Smooth muscle cell (in vitro differentiated cells): ENCODE measurements at regions not wholly inside any gene's neighbourhood (a gene's known extent, or its start where the extent isn't known, plus 50 kb on each side); places are given as distances from the start of the nearest gene placed in this dataset.

Experiments
- DNase-seq: peaks from one replicate; lab custom pipeline; 2025; ENCODE audit not compliant: unreplicated experiment; lab: John Stamatoyannopoulos, UW
- H2AFZ ChIP-seq: fragments of 200-600 bp; sonication (generic); 2 replicates; pipeline ENCODE4 v1.6.0; 2016; ENCODE audit warnings: antibody characterized with exemption, low read depth, mild to moderate bottlenecking
- H3F3A ChIP-seq: fragments of 200-600 bp; sonication (generic); 2 replicates; pipeline ENCODE4 v1.6.0; 2017; ENCODE audit warnings: antibody characterized with exemption, low read depth
- H3K27ac ChIP-seq: fragments of 200-600 bp; sonication (generic); 2 replicates; pipeline ENCODE4 v1.5.1; 2016; ENCODE audit warnings: low read depth, mild to moderate bottlenecking
- H3K27me3 ChIP-seq: fragments of 200-600 bp; sonication (generic); 2 replicates; pipeline ENCODE4 v1.6.1; 2016; ENCODE audit warnings: low read depth, mild to moderate bottlenecking
- H3K36me3 ChIP-seq: fragments of 200-600 bp; sonication (generic); 2 replicates; pipeline ENCODE4 v1.5.1; 2016; ENCODE audit warnings: low read depth
- H3K4me1 ChIP-seq: fragments of 200-600 bp; sonication (generic); 2 replicates; pipeline ENCODE4 v1.5.1; 2016; ENCODE audit warnings: low read depth
- H3K4me2 ChIP-seq: fragments of 200-600 bp; sonication (generic); 2 replicates; pipeline ENCODE4 v1.6.0; 2016; ENCODE audit warnings: mild to moderate bottlenecking
- H3K4me3 ChIP-seq: fragments of 200-600 bp; sonication (generic); 2 replicates; pipeline ENCODE4 v1.5.1; 2016; ENCODE audit warnings: mild to moderate bottlenecking
- H3K79me2 ChIP-seq: fragments of 200-600 bp; sonication (generic); 2 replicates; pipeline ENCODE4 v1.6.0; 2016; ENCODE audit warnings: low read depth, mild to moderate bottlenecking
- H3K9ac ChIP-seq: fragments of 200-600 bp; sonication (generic); 2 replicates; pipeline ENCODE4 v1.6.0; 2016; ENCODE audit warnings: low read depth
- H3K9me3 ChIP-seq: fragments of 200-600 bp; sonication (generic); replicated peaks from 2 replicates; pipeline ENCODE4 v1.5.1; 2016; ENCODE audit warnings: low read depth
- H4K20me1 ChIP-seq: fragments of 200-600 bp; sonication (generic); 2 replicates; pipeline ENCODE4 v1.6.0; 2016; ENCODE audit warnings: low read depth
- CTCF ChIP-seq: fragments of 200-600 bp; sonication (generic); IDR thresholded peaks from 2 replicates; pipeline ENCODE4 v1.5.1; 2017; ENCODE audit warnings: borderline replicate concordance, mild to moderate bottlenecking, antibody characterized with exemption; ENCODE audit not compliant: insufficient read depth, poor library complexity, severe bottlenecking
- WGBS: methylation state at CpG from one replicate; pipeline ENCODE4 v1.1.7; 2016; ENCODE audit warnings: low lambda C conversion rate; 5-methylcytosine and 5-hydroxymethylcytosine counted together

- no peak for TF ChIP-seq CTCF
- H3K79me2 ChIP-seq: no peaks in the 10 kb centered on the region
- H3K4me2 ChIP-seq: no peak overlapping the region
- H2AFZ ChIP-seq: no peak overlapping the region
- H3K27ac ChIP-seq: no peak overlapping the region
- H3K9ac ChIP-seq: no peak overlapping the region
- peaks cover 45% of the 10 kb centered on the region for H3K27me3 ChIP-seq
- DNase-seq: no peak
- H3K36me3 ChIP-seq: no peaks in the 10 kb centered on the region
- 87% methylated on average over 3 of the region's 3 CpGs for WGBS
- no peaks in the 10 kb centered on the region for H3K9me3 ChIP-seq
- H3F3A ChIP-seq: no peaks in the 10 kb centered on the region
- H3K4me3 ChIP-seq: no peak overlapping the region
- peaks cover 6% of the 10 kb centered on the region for H3K4me1 ChIP-seq
- no peaks in the 10 kb centered on the region for H4K20me1 ChIP-seq
These were observed 149.8 kb upstream of the TMTC4 start for GRCh38 chr13:100824366-100824765.

GRCh38 chr13:100823448-100823847 lies 148.9 kb upstream of the TMTC4 start:
- no peaks in the 10 kb centered on the region for H3K9me3 ChIP-seq
- H3K27ac ChIP-seq: no peak overlapping the region
- no peaks in the 10 kb centered on the region for H3F3A ChIP-seq
- DNase-seq: no peak
- H3K4me1 ChIP-seq: peaks cover 6% of the 10 kb centered on the region
- H3K27me3 ChIP-seq: peaks cover 45% of the 10 kb centered on the region
- WGBS: 90% methylated on average over 3 of the region's 3 CpGs
- H3K4me2 ChIP-seq: no peak overlapping the region
- no peak overlapping the region for H3K9ac ChIP-seq
- H2AFZ ChIP-seq: no peak overlapping the region
- no peaks in the 10 kb centered on the region for H4K20me1 ChIP-seq
- TF ChIP-seq CTCF: no peak
- H3K4me3 ChIP-seq: no peak overlapping the region
- H3K36me3 ChIP-seq: no peaks in the 10 kb centered on the region
- no peaks in the 10 kb centered on the region for H3K79me2 ChIP-seq

DNA sequence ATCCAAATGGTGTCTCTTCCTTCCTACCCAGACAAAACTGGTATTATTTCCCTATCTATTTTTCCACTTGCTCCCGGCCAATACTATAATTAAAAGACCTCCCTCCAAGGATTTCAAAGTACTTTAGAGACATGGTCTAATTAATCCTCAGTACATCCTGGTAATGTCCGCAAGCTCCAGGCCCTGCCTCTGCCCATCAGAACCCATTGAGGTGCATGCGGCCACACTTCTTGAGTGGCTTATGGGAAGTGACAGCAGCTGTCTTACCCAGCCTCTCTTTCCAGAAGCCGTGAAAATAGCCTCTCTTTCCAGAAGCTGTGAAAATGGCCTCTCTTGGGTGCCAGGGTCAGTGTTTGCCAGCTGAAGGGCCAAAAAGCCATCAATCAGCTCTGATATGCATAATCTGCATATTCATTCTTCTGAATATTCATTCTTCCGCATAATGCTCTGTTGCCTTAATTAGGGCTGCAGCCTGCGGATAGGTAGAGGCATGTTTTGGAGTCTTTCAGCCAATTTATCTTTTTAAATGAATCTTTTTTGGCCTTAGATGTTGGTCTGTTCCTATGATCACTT lies 148.4 kb upstream of the TMTC4 start:
- Histone ChIP-seq H3K9ac (no peak overlapping the region), H3K9me3 (no peaks in the 10 kb centered on the region), H3K36me3 (no peaks in the 10 kb centered on the region), H3K79me2 (no peaks in the 10 kb centered on the region), H3K27me3 (peaks cover 40% of the 10 kb centered on the region), H3K27ac (no peak overlapping the region), H3K4me3 (no peak overlapping the region), H3K4me1 (peaks cover 1% of the 10 kb centered on the region), H2AFZ (no peak overlapping the region), H3K4me2 (no peak overlapping the region), H3F3A (no peaks in the 10 kb centered on the region), H4K20me1 (no peaks in the 10 kb centered on the region)
- no peak for TF ChIP-seq CTCF
- no peak for DNase-seq
- 94% methylated on average over 6 of the region's 6 CpGs for WGBS

- H3K4me3 ChIP-seq: no peak overlapping the region
- H3K36me3 ChIP-seq: no peaks in the 10 kb centered on the region
- no peaks in the 10 kb centered on the region for H3K79me2 ChIP-seq
- no peak overlapping the region for H3K4me2 ChIP-seq
- no peaks in the 10 kb centered on the region for H3K4me1 ChIP-seq
- no peaks in the 10 kb centered on the region for H3F3A ChIP-seq
- DNase-seq: no peak
- H3K27ac ChIP-seq: no peak overlapping the region
- WGBS: 71% methylated on average over 3 of the region's 3 CpGs
- H3K9ac ChIP-seq: no peak overlapping the region
- H3K27me3 ChIP-seq: peaks cover 11% of the 10 kb centered on the region
- no peak overlapping the region for H2AFZ ChIP-seq
- H3K9me3 ChIP-seq: no peaks in the 10 kb centered on the region
- TF ChIP-seq CTCF: no peak
- H4K20me1 ChIP-seq: no peaks in the 10 kb centered on the region
These were observed 144.1 kb upstream of the TMTC4 start for GRCh38 chr13:100818711-100819110.
